DND-41 (cell line): ENCODE measurements at regions not wholly inside any gene's neighbourhood (a gene's known extent, or its start where the extent isn't known, plus 50 kb on each side); places are given as distances from the start of the nearest gene placed in this dataset.

Source experiments
- EZH2 ChIP-seq: IDR thresholded peaks from 3 replicates; pipeline ENCODE4 v1.6.1; 2012; ENCODE audit warnings: borderline replicate concordance, low read depth, mild to moderate bottlenecking, moderate library complexity, low read length, inconsistent platforms; ENCODE audit not compliant: severe bottlenecking
- TF ChIP-seq, protein P1 (sequence below): IDR thresholded peaks from 2 replicates; pipeline ENCODE4 v1.5.1; 2012; ENCODE audit warnings: borderline replicate concordance, low read length, moderate library complexity, mild to moderate bottlenecking; ENCODE audit not compliant: poor library complexity, severe bottlenecking; ENCODE audit errors: extremely low read depth

DNA sequence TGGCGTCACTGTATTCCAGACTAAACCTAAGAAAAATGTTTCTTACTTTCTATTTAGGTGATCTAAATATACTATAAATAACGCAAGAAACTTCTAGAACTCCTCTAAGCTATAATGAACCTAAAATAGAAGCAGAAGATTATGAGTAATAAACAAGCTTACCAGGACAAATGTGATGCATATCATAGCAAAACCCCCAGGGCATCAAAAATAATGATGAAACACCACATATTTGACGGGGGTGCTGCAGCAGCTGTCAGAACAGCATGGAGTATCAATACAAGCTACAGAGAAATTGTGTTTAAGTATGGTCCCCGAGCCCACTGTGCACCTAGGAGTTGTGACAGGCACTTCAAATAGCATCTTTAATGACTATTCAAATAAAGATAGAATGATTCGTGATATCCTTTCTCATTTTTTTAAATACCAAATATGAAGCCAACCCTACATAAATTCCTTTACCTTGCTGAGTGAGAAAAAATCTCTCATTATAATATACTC is 337.3 kb downstream of the CENPC start:
- TF ChIP-seq, protein P1, sequence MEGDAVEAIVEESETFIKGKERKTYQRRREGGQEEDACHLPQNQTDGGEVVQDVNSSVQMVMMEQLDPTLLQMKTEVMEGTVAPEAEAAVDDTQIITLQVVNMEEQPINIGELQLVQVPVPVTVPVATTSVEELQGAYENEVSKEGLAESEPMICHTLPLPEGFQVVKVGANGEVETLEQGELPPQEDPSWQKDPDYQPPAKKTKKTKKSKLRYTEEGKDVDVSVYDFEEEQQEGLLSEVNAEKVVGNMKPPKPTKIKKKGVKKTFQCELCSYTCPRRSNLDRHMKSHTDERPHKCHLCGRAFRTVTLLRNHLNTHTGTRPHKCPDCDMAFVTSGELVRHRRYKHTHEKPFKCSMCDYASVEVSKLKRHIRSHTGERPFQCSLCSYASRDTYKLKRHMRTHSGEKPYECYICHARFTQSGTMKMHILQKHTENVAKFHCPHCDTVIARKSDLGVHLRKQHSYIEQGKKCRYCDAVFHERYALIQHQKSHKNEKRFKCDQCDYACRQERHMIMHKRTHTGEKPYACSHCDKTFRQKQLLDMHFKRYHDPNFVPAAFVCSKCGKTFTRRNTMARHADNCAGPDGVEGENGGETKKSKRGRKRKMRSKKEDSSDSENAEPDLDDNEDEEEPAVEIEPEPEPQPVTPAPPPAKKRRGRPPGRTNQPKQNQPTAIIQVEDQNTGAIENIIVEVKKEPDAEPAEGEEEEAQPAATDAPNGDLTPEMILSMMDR: no peak
- TF ChIP-seq EZH2: no peak
